Left lung (tissue), 4 donors: ENCODE measurements at regions not wholly inside any gene's neighbourhood (a gene's known extent, or its start where the extent isn't known, plus 50 kb on each side); places are given as distances from the start of the nearest gene placed in this dataset.

Experiments
- ATAC-seq: fragments of 200-7000 bp; cut with Tn5 transposase; one replicate; pipeline ENCODE4 v1.9.1; 2020; ENCODE audit warnings: moderate library complexity
- DNase-seq, 4 donors: peaks; one replicate each; pipeline ENCODE4 v3.0.0-alpha.2; 2013 to 2020
- H3K27ac ChIP-seq, 2 donors: fragments of 200-600 bp; sonication (generic) in 1 of 2; one replicate each; pipeline versions ENCODE4 v1.5.0 to v1.8.0; 2020 to 2021
- H3K27me3 ChIP-seq, 2 donors: fragments of 200-600 bp; sonication (generic) in 1 of 2; one replicate each; pipeline versions ENCODE4 v1.5.0 to v1.8.0; 2020 to 2021
- H3K36me3 ChIP-seq, 2 donors: fragments of 200-600 bp; sonication (generic) in 1 of 2; one replicate each; pipeline versions ENCODE4 v1.5.0 to v1.8.0; 2020 to 2021
- H3K4me1 ChIP-seq, 2 donors: fragments of 200-600 bp; one replicate each; pipeline ENCODE4 v1.8.0; 2021
- H3K4me3 ChIP-seq, 2 donors: fragments of 200-600 bp; sonication (generic) in 1 of 2; one replicate each; pipeline versions ENCODE4 v1.5.0 to v1.8.0; 2020 to 2021; ENCODE audit warnings: mild to moderate bottlenecking in 1 of 2
- H3K9me3 ChIP-seq, 2 donors: fragments of 200-600 bp; sonication (generic) in 1 of 2; one replicate each; pipeline versions ENCODE4 v1.5.0 to v1.8.0; 2020 to 2021
- intact Hi-C, 2 donors: fragments of 100-400 bp; cut with DNase I; formaldehyde crosslinking; loops; one replicate each; pipeline versions ENCODE4 v1.11.2 to v1.14.2; 2022
- TF ChIP-seq, protein P1 (sequence below), 2 donors: fragments of 200-600 bp; sonication (generic) in 1 of 2; IDR thresholded peaks; one replicate each; pipeline versions ENCODE4 v1.5.0 to v1.8.0; 2021; ENCODE audit warnings: antibody characterized with exemption in 2 of 2
- donor health status: DM: no; HTN: yes; CAD: no.
- donor health status: DM: no; HTN: no; CAD: no.

GRCh38 chr18:6488956-6489355 is 74.2 kb upstream of the L3MBTL4 start:
- intact Hi-C loops: no loop called here
- no peaks in the 10 kb centered on the region for H3K27me3 ChIP-seq
- TF ChIP-seq, protein P1, sequence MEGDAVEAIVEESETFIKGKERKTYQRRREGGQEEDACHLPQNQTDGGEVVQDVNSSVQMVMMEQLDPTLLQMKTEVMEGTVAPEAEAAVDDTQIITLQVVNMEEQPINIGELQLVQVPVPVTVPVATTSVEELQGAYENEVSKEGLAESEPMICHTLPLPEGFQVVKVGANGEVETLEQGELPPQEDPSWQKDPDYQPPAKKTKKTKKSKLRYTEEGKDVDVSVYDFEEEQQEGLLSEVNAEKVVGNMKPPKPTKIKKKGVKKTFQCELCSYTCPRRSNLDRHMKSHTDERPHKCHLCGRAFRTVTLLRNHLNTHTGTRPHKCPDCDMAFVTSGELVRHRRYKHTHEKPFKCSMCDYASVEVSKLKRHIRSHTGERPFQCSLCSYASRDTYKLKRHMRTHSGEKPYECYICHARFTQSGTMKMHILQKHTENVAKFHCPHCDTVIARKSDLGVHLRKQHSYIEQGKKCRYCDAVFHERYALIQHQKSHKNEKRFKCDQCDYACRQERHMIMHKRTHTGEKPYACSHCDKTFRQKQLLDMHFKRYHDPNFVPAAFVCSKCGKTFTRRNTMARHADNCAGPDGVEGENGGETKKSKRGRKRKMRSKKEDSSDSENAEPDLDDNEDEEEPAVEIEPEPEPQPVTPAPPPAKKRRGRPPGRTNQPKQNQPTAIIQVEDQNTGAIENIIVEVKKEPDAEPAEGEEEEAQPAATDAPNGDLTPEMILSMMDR (IDR thresholded peaks at IDR 0.05): no peak
- DNase-seq (no peak), ATAC-seq (no peak)
- no peaks in the 10 kb centered on the region for H3K4me1 ChIP-seq
- no peaks in the 10 kb centered on the region for H3K36me3 ChIP-seq
- no peak overlapping the region for H3K4me3 ChIP-seq
- no peak overlapping the region for H3K27ac ChIP-seq
- no peaks in the 10 kb centered on the region for H3K9me3 ChIP-seq

GRCh38 chr18:6489977-6490376 is 75.3 kb upstream of the L3MBTL4 start:
- TF ChIP-seq, protein P1 (IDR thresholded peaks at IDR 0.05): no peak
- intact Hi-C loops: no loop called here
- H3K36me3 ChIP-seq: no peaks in the 10 kb centered on the region
- DNase-seq: no peak
- no peak overlapping the region for H3K4me3 ChIP-seq
- H3K9me3 ChIP-seq: no peaks in the 10 kb centered on the region
- no peaks in the 10 kb centered on the region for H3K27me3 ChIP-seq
- ATAC-seq: no peak
- no peak overlapping the region for H3K27ac ChIP-seq
- no peaks in the 10 kb centered on the region for H3K4me1 ChIP-seq

- intact Hi-C loops: no loop called here
- Histone ChIP-seq H3K4me3 (no peak overlapping the region), H3K36me3 (no peaks in the 10 kb centered on the region), H3K27ac (no peak overlapping the region), H3K9me3 (no peaks in the 10 kb centered on the region), H3K27me3 (no peaks in the 10 kb centered on the region), H3K4me1 (no peaks in the 10 kb centered on the region)
- DNase-seq (no peak), ATAC-seq (no peak)
- TF ChIP-seq, protein P1 (IDR thresholded peaks at IDR 0.05): no peak
Measured at GRCh38 chr18:6493194-6493593, 78.5 kb upstream of the L3MBTL4 start.

DNA sequence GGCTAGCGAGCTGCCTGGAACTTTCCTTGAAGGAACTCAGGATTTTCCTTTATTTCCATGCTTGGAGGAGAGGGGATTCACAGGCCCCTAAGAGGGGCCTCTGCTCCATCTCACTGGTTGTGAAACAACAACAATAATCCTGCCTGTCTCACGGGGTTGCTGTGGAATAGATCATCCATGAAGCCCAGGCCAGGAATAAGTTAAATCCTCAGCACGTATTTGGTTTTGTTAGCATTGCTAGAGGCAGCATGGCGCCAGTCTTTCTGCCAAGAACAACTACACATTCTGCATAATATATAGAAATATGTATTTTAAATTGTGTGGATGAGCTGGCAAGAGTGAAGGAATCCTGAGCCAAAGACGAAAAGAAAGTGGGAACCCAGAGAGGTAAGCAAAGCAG is 80.8 kb upstream of the L3MBTL4 start:
- ATAC-seq (no peak), DNase-seq (no peak)
- Histone ChIP-seq H3K36me3 (no peaks in the 10 kb centered on the region), H3K4me1 (no peaks in the 10 kb centered on the region), H3K27ac (no peak overlapping the region), H3K9me3 (no peaks in the 10 kb centered on the region), H3K27me3 (no peaks in the 10 kb centered on the region), H3K4me3 (no peak overlapping the region)
- intact Hi-C loops: no loop called here
- TF ChIP-seq, protein P1 (IDR thresholded peaks at IDR 0.05): no peak

GRCh38 chr18:6497543-6497942 is 82.8 kb upstream of the L3MBTL4 start:
- no peak for ATAC-seq
- intact Hi-C loops: no loop called here
- Histone ChIP-seq H3K9me3 (no peaks in the 10 kb centered on the region), H3K4me3 (no peak overlapping the region), H3K27me3 (no peaks in the 10 kb centered on the region), H3K4me1 (no peaks in the 10 kb centered on the region), H3K27ac (no peak overlapping the region), H3K36me3 (no peaks in the 10 kb centered on the region)
- DNase-seq: no peak
- TF ChIP-seq, protein P1 (IDR thresholded peaks at IDR 0.05): no peak
